ENCODE measurements at regions not wholly inside any gene's neighbourhood (a gene's known extent, or its start where the extent isn't known, plus 50 kb on each side); places are given as distances from the start of the nearest gene placed in this dataset.
"Not testable (repeated sequence)": the region's sequence is repeated elsewhere in the genome, so short reads cannot be mapped to it uniquely, and the experiment has no call there.

- Histone ChIP-seq H3K4me3 (ENCODE audit: low read length) (no peak overlapping the region), H3K9me3 (ENCODE audit: control insufficient read depth, low read depth, low read length) (no peaks in the 10 kb centered on the region), H3K27me3 (ENCODE audit: control insufficient read depth, insufficient read depth, low read length) (no peaks in the 10 kb centered on the region), H3K27ac (ENCODE audit: low read length) (no peak overlapping the region), H3K4me1 (ENCODE audit: control insufficient read depth, low read depth, low read length) (no peaks in the 10 kb centered on the region), H3K36me3 (ENCODE audit: control insufficient read depth, low read depth, low read length) (no peaks in the 10 kb centered on the region), H3K9ac (ENCODE audit: low read length) (no peak overlapping the region)
Measured at GRCh38 chr7:51629206-51629605, 312.6 kb upstream of the COBL start.

- Histone ChIP-seq H3K9me3 (ENCODE audit: control insufficient read depth, low read depth, low read length) (no peaks in the 10 kb centered on the region), H3K4me3 (ENCODE audit: low read length) (no peak overlapping the region), H3K27ac (ENCODE audit: low read length) (no peak overlapping the region), H3K27me3 (ENCODE audit: control insufficient read depth, insufficient read depth, low read length) (no peaks in the 10 kb centered on the region), H3K36me3 (ENCODE audit: control insufficient read depth, low read depth, low read length) (no peaks in the 10 kb centered on the region), H3K4me1 (ENCODE audit: control insufficient read depth, low read depth, low read length) (no peaks in the 10 kb centered on the region), H3K9ac (ENCODE audit: low read length) (no peak overlapping the region)
Measured at GRCh38 chr7:51621956-51622355, 305.3 kb upstream of the COBL start.

GRCh38 chr7:51620706-51621105, 304.1 kb upstream of the COBL start:
- H3K27me3 ChIP-seq (ENCODE audit: control insufficient read depth, insufficient read depth, low read length) = no peaks in the 10 kb centered on the region
- no peak overlapping the region for H3K4me3 ChIP-seq (ENCODE audit: low read length)
- no peaks in the 10 kb centered on the region for H3K4me1 ChIP-seq (ENCODE audit: control insufficient read depth, low read depth, low read length)
- H3K27ac ChIP-seq (ENCODE audit: low read length) = no peak overlapping the region
- no peaks in the 10 kb centered on the region for H3K36me3 ChIP-seq (ENCODE audit: control insufficient read depth, low read depth, low read length)
- H3K9ac ChIP-seq (ENCODE audit: low read length) = no peak overlapping the region
- no peaks in the 10 kb centered on the region for H3K9me3 ChIP-seq (ENCODE audit: control insufficient read depth, low read depth, low read length)

GRCh38 chr7:51619880-51620279, 303.3 kb upstream of the COBL start:
- no peak overlapping the region for H3K4me3 ChIP-seq (ENCODE audit: low read length)
- H3K27ac ChIP-seq (ENCODE audit: low read length) = no peak overlapping the region
- no peaks in the 10 kb centered on the region for H3K9me3 ChIP-seq (ENCODE audit: control insufficient read depth, low read depth, low read length)
- H3K36me3 ChIP-seq (ENCODE audit: control insufficient read depth, low read depth, low read length) = no peaks in the 10 kb centered on the region
- no peak overlapping the region for H3K9ac ChIP-seq (ENCODE audit: low read length)
- no peaks in the 10 kb centered on the region for H3K27me3 ChIP-seq (ENCODE audit: control insufficient read depth, insufficient read depth, low read length)
- no peaks in the 10 kb centered on the region for H3K4me1 ChIP-seq (ENCODE audit: control insufficient read depth, low read depth, low read length)

- Histone ChIP-seq H3K27ac (ENCODE audit: low read length) (no peak overlapping the region), H3K36me3 (ENCODE audit: control insufficient read depth, low read depth, low read length) (no peaks in the 10 kb centered on the region), H3K4me3 (ENCODE audit: low read length) (no peak overlapping the region), H3K27me3 (ENCODE audit: control insufficient read depth, insufficient read depth, low read length) (no peaks in the 10 kb centered on the region), H3K4me1 (ENCODE audit: control insufficient read depth, low read depth, low read length) (no peaks in the 10 kb centered on the region), H3K9ac (ENCODE audit: low read length) (no peak overlapping the region), H3K9me3 (ENCODE audit: control insufficient read depth, low read depth, low read length) (no peaks in the 10 kb centered on the region)
Measured at GRCh38 chr7:51617686-51618085, 301.1 kb upstream of the COBL start.

- Histone ChIP-seq H3K9ac (ENCODE audit: low read length) (no peak overlapping the region), H3K36me3 (ENCODE audit: control insufficient read depth, low read depth, low read length) (no peaks in the 10 kb centered on the region), H3K27ac (ENCODE audit: low read length) (no peak overlapping the region), H3K4me3 (ENCODE audit: low read length) (no peak overlapping the region), H3K9me3 (ENCODE audit: control insufficient read depth, low read depth, low read length) (no peaks in the 10 kb centered on the region), H3K27me3 (ENCODE audit: control insufficient read depth, insufficient read depth, low read length) (no peaks in the 10 kb centered on the region), H3K4me1 (ENCODE audit: control insufficient read depth, low read depth, low read length) (no peaks in the 10 kb centered on the region)
Measured at GRCh38 chr7:51613911-51614357, 297.3 kb upstream of the COBL start.

GRCh38 chr7:51611937-51612336, 295.3 kb upstream of the COBL start:
- Histone ChIP-seq H3K4me1 (ENCODE audit: control insufficient read depth, low read depth, low read length) (no peaks in the 10 kb centered on the region), H3K27ac (ENCODE audit: low read length) (no peak overlapping the region), H3K9me3 (ENCODE audit: control insufficient read depth, low read depth, low read length) (no peaks in the 10 kb centered on the region), H3K4me3 (ENCODE audit: low read length) (no peak overlapping the region), H3K27me3 (ENCODE audit: control insufficient read depth, insufficient read depth, low read length) (no peaks in the 10 kb centered on the region), H3K9ac (ENCODE audit: low read length) (no peak overlapping the region), H3K36me3 (ENCODE audit: control insufficient read depth, low read depth, low read length) (no peaks in the 10 kb centered on the region)

GRCh38 chr7:51607447-51607846, 290.8 kb upstream of the COBL start:
- Histone ChIP-seq H3K4me3 (ENCODE audit: low read length) (no peak overlapping the region), H3K9ac (ENCODE audit: low read length) (no peak overlapping the region), H3K27me3 (ENCODE audit: control insufficient read depth, insufficient read depth, low read length) (no peaks in the 10 kb centered on the region), H3K27ac (ENCODE audit: low read length) (no peak overlapping the region), H3K9me3 (ENCODE audit: control insufficient read depth, low read depth, low read length) (no peaks in the 10 kb centered on the region), H3K36me3 (ENCODE audit: control insufficient read depth, low read depth, low read length) (no peaks in the 10 kb centered on the region), H3K4me1 (ENCODE audit: control insufficient read depth, low read depth, low read length) (no peaks in the 10 kb centered on the region)

- no peaks in the 10 kb centered on the region for H3K4me1 ChIP-seq (ENCODE audit: control insufficient read depth, low read depth, low read length)
- no peak overlapping the region for H3K9ac ChIP-seq (ENCODE audit: low read length)
- H3K36me3 ChIP-seq (ENCODE audit: control insufficient read depth, low read depth, low read length) = no peaks in the 10 kb centered on the region
- no peak overlapping the region for H3K27ac ChIP-seq (ENCODE audit: low read length)
- no peak overlapping the region for H3K4me3 ChIP-seq (ENCODE audit: low read length)
- H3K27me3 ChIP-seq (ENCODE audit: control insufficient read depth, insufficient read depth, low read length) = no peaks in the 10 kb centered on the region
- no peaks in the 10 kb centered on the region for H3K9me3 ChIP-seq (ENCODE audit: control insufficient read depth, low read depth, low read length)
Measured at GRCh38 chr7:51606601-51607154, 290.1 kb upstream of the COBL start.

- Histone ChIP-seq H3K9ac (ENCODE audit: low read length) (no peak overlapping the region), H3K27ac (ENCODE audit: low read length) (no peak overlapping the region), H3K36me3 (ENCODE audit: control insufficient read depth, low read depth, low read length) (no peaks in the 10 kb centered on the region), H3K9me3 (ENCODE audit: control insufficient read depth, low read depth, low read length) (no peaks in the 10 kb centered on the region), H3K27me3 (ENCODE audit: control insufficient read depth, insufficient read depth, low read length) (no peaks in the 10 kb centered on the region), H3K4me1 (ENCODE audit: control insufficient read depth, low read depth, low read length) (no peaks in the 10 kb centered on the region), H3K4me3 (ENCODE audit: low read length) (no peak overlapping the region)
Measured at GRCh38 chr7:51602376-51602775, 285.8 kb upstream of the COBL start.

GRCh38 chr7:51601461-51601860, 284.9 kb upstream of the COBL start:
- Histone ChIP-seq H3K27ac (ENCODE audit: low read length) (no peak overlapping the region), H3K4me3 (ENCODE audit: low read length) (no peak overlapping the region), H3K9me3 (ENCODE audit: control insufficient read depth, low read depth, low read length) (no peaks in the 10 kb centered on the region), H3K4me1 (ENCODE audit: control insufficient read depth, low read depth, low read length) (no peaks in the 10 kb centered on the region), H3K27me3 (ENCODE audit: control insufficient read depth, insufficient read depth, low read length) (no peaks in the 10 kb centered on the region), H3K9ac (ENCODE audit: low read length) (no peak overlapping the region), H3K36me3 (ENCODE audit: control insufficient read depth, low read depth, low read length) (no peaks in the 10 kb centered on the region)

- not testable (repeated sequence) for H3K36me3 ChIP-seq (ENCODE audit: control insufficient read depth, low read depth, low read length); H3K27me3 ChIP-seq (ENCODE audit: control insufficient read depth, insufficient read depth, low read length); H3K9ac ChIP-seq (ENCODE audit: low read length); H3K27ac ChIP-seq (ENCODE audit: low read length); H3K4me1 ChIP-seq (ENCODE audit: control insufficient read depth, low read depth, low read length); H3K4me3 ChIP-seq (ENCODE audit: low read length); H3K9me3 ChIP-seq (ENCODE audit: control insufficient read depth, low read depth, low read length)
Measured at GRCh38 chr7:51599935-51600334, 283.3 kb upstream of the COBL start.

All from iPS-18a (cell line).